Bone marrow (tissue), 2 donors: ENCODE measurements at regions not wholly inside any gene's neighbourhood (a gene's known extent, or its start where the extent isn't known, plus 50 kb on each side); places are given as distances from the start of the nearest gene placed in this dataset.

Source experiments
- DNase-seq, 2 donors: peaks; one replicate each; lab custom pipeline; 2025; lab: John Stamatoyannopoulos, UW

DNA sequence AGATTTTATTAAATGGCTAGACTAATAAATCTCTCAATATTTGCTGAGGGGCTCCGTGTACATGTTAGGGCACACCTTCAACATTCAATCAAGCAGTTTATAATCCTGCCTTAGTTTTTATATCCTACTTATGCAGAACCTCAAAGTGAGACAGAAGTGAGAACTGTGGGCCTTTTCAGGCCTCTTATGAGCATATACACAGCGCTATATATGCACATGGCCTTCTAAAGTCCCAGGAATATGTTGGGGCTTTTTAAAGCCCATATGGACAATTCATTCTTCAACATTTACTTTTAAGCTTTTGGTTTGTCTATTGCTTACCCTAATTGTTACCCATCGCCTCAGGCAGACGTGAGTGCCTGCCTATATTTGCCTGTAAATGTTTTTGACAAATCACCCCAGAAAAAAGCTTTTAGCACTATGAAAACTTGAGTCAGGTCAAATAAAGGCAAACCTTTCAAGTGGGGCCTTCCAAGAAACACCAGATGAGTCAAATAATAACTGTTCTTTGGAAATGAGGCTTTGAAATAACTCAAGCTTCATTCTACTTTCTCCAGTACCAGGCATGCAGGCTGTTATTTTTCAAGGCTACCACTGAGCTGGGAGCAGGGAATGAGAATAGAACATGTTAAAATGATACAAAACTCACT lies 58.2 kb downstream of the ESM1 start:
- no peak for DNase-seq

DNA sequence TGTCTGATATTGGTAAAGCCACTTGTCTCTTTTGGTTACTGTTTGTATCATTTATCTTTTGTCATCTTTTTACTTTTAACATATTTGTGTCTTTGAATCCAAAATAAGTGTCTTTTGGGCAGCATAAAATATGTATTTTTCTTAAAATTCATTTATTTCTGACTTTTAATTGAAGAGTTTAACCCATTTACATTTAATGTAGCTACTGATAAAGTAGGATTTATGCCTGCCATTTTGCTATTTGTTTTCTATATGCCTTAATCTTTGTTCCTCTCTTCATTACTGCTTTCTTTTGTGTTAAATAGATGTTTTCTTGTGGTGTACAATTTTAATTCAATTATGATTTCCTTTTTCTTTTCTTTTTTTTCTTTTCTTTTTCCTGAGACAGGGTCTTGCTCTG lies 60.9 kb downstream of the ESM1 start:
- no peak for DNase-seq

DNA sequence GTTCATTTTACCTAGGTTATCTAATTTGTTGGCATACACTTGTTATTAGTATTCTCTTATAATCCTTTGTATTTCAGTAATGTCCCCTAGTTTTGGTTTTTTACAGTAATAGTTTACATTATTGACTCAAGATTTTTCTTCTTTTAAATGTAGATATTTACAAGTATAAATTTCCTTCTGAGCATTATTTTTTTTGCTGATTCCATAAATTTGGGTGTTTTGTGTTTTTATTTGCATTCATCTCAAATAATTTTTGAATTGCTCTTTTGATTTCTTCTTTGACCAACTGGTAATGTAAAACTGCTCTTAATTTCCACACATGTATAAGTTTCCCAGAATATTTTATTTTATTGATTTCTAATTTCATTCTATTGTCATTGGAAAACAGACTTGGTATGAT lies 68.1 kb downstream of the ESM1 start:
- no peak for DNase-seq

DNA sequence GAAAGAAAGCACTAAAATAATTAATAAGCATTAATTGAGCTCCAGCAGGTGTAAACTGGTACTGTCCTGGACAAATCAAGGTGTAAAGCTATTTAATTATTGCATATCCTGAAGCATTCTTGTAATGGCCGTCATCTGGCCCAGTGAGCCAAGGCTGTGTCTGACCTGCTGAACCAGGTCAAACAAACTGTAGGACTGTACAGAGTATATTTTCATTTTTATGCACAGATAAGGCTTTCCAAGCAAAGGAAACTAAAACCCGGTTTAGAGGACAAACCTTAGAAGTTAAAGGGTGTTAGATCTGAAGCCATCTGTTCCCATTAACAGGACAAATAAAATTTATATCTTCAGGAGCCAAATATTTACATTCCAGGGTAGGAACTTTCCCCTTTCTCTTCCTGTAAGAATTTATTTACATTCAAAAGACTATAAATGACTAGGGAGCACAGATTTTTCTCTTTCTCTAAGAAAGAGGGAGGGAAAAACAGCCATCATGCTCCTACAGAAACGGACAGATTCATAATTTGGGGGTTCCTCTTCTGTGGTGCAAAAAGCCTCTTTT lies 69.8 kb downstream of the ESM1 start:
- DNase-seq = no peak

DNA sequence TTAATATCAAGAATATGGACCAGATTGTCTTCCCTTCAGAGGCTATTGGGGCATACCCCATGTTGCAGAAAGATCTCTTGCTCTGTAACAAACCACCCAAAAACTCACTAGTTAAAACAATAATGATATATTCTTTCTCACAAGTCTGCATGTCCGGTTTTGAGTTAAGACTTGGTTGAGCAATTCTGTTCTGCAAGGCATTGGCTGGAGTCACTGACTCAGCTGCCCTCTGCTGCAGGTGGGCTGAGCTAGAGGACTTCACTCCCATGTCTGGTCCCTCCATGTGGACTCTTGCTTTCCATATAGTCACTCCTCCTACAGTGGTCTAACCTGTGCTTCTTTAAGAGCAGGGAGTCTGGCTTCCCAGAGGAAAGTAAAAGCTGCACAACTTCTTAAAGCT lies 73.4 kb downstream of the ESM1 start:
- DNase-seq = no peak

DNA sequence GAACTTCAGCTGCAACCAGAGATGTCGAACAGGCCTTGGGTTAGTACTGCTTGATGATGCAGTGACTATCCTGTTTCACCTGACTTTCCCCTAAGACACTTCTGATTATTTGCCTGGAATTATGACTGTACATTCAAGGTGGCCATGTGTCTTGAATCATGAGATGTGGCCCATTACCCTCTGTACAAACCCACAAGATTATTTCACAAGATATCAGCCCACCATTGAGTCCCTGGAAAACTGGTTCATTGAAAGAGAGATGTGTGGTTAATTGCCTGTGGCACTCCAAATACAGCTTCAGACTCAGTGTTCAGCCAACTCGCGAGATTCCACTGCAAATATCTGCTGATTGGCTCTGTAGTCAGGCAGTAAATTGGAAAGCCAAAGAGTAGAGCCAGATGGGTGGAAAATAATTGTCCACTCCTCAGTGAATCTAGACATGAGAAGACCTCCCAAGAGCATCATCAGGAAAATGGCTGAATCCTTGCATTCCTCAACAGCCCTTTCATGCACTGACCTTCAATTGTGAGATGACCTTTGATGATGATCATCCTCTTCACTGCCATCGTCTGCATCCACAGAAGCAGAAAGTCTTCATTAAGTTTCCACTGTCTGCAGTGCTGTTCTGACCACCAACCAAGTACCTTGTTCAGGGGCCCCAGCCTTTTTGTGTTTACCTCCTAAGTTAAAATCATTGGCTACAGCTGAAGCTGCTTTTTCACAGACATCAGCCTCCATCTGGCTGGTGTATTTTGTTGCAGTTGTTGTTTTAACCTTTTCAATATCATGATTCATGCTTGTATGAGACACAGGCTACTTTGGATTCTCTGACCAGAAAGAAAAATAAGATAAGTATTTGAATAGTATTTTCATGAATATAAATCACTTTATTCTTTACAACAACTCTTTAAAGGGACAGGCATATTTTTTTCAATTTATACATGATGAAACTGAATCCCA lies 75.2 kb downstream of the ESM1 start:
- DNase-seq = no peak

DNA sequence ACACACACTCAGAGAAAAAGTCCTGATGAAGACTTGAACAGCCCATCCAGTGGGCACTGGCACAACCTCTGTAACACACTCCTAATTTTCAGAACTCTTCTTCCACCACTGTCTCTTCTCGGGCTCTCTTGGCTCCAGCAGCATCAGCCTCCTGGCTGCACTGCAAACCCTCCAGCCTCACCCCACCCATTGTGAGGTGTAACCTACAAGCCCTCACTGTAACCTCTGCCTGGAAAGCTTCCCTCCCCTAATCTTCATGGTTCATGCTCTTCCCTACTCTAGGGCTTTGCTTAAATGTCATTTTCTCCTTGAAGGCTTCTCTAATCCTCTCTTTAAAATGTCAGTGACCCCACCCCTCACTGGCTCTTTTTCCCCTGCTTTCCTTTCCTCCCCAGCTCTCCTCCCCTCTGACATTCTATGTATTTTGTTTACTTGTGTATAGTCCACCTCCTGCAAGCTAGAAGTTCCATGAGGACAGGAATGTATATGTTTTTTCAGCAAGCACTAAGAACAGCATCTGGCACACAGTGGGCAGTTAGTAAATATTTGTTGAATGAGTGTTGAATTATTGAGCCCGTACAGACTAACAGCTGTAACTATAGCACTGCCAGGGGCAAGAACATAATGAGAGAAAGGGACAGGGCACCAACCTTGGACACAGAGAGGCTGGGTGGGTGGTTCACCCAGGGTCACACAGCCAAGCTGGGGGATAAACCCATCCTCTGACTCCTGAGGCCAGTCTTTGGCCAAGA lies 76.4 kb downstream of the ESM1 start:
- no peak for DNase-seq

DNA sequence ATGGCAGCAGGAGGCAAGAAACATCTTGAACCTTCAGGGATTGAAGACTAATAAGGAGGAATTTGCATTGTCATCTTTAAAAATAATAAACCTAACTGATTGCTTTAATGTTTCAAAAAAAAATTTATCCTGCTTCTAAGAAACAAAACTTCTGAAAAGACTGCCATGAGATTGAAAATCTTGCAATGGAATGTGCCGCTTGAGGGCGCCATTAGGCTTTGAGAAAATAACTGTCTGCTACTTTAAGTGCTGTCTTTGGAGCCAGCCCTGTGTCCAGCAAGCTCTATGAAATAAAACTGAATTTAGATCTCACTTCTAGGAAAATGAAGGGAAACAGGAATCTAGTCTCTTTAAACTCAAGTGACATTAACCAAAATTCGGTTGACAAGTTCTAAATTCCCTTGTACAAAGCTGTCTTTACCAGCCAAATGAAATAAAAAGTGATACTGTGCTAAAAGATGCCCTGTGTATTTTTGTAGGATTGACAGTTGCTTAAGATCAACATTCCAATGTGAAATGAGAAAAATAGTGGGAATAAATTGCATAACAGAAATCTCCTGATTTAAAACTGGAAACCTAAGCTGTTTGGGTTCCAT lies 79.4 kb downstream of the ESM1 start:
- no peak for DNase-seq

DNA sequence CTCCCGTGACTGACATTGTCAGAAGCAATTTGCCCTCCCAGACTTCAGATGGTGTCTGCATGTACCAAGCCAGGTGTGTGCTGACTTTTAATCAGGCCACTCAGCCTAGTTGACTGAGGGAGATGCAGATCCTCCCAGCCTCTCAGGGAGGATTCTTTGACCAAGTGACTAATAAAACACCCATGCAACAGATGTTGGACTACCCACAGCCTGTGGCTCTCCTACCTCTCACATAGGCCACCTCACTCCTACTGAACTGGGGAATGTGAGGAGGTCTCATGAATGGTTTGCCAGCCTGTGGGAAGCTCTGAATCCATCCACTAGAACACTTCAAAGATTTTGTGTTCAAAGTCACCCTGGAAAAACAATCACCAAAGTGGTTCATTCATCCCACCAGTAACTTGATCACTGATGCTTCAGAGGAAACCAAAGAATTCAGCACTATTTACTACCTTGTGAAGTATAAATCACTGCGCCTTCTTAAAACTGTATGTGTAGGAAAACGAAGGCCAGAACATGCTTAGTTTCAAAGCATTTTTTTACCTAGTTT lies 80.1 kb downstream of the ESM1 start:
- no peak for DNase-seq

DNA sequence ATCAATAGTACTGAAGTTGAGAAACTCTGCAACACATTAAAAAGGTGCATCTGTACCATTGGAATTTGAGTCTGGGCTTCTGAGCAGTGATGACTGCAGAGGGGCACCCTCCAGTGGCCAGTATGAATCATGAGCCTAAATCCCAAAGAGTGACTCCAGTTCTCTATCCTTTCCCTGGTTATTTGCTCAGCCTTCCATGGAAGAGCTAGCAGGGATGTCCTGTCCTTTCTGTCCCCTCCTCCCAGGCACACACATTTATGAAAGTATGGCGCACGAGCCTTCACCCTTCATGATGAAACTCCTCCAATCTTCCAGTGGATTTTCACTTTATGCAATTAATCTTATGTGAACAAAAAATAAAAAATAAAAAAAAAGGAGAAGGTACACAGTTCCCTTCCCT lies 81.0 kb downstream of the ESM1 start:
- no peak for DNase-seq

DNA sequence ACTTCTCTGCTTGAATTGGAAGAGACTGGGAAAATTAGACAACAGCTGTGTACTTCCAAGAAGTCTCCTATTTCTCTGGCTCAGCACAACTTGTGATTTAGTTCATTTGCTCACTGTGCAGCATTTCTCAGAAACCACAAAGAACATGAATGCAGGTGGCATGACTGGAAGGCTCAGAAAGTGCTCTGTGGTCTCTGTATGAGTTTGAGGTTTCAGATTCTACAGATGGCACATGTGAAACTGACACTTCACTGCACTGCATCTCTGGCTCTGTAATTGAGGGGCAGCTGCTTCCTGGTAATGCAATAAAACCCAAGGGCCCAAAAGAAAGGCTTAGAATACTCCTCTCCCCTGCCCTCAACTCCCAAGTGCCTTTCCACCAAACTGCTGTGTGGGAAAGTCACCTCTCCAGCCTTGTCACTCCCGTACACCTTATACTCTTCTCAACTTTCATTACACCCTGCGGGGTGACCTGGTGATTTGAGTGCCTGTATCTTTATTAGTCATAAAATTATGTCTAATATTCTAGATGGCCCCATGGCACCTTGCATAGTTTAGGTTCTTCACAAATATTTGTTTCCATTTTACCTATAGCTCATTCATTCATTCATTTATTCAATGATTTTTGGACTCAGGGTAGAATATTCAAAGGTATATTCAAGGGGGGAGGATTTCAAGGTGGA lies 82.5 kb downstream of the ESM1 start:
- DNase-seq = no peak

DNA sequence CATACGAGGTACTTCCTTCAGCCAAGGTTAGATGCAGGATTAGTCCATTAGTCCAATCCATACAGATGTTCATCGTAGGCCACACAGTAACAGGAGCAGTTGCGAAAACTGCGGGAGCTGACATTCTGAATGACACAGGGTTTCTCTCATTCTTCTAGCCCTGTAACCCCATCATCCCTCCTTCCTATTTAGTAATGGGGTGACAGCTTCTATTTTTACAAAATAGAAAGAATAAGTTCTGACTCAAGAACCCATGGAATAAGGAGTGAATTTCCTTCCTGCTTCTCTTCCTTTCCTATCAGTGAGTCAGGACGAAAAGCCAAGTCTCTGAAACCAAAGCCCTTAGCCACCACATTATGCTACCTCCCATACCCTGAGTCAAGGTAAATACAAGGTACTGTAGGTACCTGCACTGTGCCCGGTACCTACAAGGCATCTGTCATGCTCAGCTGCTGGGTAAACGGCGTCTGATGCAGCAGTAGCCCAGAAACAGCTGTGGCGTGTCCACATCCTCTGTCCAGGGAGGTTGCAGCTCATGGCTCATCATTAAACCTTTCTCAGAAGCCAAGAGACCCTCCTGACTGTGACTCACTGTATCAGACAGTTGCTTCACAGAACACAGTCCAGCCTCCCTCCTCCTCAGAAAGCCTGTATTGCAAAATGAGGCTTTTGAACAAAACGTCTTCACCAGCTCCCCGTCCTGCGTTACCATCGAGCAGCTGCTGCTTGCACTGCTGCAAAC lies 84.2 kb downstream of the ESM1 start:
- peak in 1 of 2 donors; percentile 5 for DNase-seq

DNA sequence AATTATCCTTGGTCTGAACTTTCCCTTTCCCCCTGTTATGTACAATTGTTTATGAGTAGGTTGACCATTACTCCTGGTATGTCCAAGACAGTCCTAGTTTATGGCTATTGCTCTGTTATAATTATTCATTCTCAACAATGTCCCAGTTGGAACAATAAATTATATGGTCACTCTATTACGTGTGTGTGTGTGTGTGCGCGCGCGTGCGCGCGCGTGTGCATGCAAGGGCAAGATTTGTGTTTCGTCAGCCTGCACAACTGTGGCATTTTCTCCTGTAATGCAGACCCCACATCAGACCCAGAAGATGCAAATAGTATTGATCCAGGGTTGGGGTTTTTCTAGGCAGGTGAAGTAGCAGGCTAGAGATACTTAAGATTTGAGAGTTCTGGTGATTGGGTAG lies 88.4 kb downstream of the ESM1 start:
- no peak for DNase-seq

DNA sequence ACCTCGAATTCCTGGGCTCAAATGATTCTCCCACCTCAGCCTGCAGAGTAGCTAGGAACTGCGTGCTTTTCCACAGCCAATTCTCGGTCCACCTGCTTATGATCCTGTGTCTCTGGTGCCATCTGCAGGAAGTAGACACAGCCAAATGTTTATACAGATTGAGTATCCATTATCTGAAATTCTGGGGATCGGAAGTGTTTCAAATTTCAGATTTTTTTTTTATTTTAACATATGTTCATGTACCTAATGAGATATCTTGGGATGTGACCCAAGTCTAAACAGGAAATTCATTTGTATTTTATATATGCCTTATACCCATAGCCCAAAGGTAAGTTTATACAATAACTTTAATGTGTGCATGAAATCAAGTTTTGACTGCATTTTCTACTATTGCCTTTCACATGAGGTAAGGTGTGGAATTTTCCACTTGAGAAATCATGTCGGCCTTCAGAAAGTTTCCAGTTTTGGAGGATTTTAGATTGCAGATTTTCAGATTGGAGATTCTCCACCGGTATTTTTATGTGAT lies 89.5 kb downstream of the ESM1 start:
- no peak for DNase-seq

DNA sequence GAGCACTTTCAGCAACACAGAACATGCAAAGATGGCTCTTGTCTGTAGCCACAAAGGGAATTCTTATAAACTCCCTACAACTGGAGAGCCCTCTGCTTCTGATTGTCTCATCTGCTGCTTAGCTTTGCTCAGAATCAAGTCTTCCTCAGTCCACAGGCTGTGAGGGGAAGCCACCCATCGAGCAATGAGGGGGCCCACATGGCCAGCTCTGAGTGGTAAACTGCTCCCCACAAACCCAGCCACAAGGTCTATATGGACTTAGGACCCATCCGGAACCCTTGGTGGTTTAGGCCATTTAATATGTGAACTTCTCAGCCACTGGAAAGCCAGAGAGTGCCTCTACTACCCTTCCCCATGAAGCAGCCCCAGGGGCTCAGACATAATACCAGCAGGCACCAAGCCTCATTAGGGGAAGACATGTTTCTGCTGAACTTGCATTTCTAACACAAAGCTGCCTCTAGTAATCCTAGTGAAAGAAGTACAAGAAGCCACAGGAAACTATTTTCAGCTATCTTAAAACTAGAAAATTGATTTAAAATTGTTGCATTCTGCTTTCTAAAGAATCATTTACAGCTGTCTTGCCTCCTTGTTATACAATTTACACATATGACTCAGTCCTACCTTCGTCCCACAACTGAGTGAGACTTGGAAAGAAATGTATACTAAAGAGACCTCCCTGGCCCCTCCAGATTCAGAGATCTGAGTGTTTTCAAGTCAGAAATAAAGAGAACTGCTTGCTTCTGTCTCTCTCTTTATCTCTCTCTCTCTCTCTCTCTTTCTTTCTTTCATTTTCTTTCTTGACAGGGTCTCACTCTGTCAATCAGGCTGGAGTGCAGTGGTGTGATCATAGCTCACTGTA lies 90.2 kb downstream of the ESM1 start:
- no peak for DNase-seq

DNA sequence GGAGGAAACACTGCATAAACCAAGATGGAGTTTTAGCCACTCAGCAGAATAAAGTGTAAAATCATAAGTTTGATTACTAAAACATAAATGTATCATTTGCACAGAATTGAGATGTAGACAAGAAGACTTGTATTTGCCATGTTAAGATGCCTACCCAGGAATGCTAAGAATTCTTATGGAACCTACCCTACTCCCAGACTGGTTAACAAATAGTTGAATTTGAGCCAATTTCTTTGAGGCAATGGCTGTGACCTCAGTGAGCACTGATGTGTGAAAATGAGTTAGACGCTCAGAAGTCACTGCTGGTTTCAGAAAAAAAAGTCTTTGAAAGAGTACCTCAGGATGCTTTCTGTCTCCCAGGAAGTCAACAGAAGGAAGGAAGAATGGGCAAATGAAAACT lies 95.6 kb downstream of the ESM1 start:
- DNase-seq = no peak

DNA sequence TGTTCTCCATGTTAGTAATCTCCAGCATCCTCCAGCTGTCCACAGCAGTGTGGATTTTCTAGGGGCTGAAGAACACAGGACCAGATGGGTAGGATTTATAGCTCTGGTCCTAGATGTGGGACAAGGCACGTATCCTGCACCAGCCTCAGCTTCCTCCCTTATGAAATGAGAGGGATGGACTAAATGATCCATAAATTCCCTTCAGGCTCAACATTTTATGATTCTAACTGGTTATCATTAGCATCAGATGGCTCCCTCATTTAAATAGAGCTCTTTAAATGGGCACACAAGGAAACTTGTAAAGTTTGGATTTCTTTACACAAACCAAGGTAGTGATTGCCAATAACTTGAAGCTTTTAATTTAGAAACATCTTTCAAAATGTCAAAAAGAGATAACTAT lies 97.7 kb downstream of the ESM1 start:
- no peak for DNase-seq

DNA sequence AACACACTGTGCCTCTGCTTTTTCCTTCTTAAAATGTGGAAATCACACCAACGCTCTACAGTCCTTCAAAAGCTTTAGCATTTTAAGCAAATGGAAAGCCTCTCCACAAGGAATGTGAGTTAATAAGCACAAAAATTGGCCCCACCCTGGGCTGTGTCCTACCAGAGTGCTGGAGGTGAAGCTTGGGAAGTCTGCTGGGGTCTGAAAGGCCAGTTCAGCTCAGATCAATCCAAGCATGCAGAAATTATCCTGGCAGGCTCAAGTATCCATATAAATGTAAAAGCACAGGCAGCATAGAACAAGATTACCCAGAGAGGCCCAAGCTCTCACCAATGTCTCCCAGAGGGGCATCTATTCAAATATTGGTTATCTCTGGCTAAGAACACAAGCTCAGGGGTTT lies 98.5 kb downstream of the ESM1 start:
- no peak for DNase-seq

DNA sequence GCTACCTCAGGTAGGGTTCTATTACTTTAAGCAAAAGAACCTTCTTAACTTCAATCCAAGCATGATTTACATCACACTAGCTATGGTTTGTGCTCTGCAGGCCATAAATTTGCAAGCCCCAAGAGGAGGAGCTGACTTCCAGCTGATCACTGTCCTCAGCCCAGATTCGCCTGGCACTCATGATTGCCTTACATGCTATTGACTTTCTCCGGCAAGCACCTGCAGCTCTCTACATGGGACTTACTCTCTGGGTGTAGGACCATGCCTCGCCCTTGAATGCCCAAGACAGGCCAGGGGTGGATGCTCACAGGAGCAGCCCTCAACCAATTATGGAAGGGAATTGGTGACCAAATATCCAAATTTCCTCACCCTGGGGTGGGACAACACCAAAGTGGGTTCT lies 99.8 kb downstream of the ESM1 start:
- no peak for DNase-seq
